ENCODE measurements at regions not wholly inside any gene's neighbourhood (a gene's known extent, or its start where the extent isn't known, plus 50 kb on each side); places are given as distances from the start of the nearest gene placed in this dataset.

DNA sequence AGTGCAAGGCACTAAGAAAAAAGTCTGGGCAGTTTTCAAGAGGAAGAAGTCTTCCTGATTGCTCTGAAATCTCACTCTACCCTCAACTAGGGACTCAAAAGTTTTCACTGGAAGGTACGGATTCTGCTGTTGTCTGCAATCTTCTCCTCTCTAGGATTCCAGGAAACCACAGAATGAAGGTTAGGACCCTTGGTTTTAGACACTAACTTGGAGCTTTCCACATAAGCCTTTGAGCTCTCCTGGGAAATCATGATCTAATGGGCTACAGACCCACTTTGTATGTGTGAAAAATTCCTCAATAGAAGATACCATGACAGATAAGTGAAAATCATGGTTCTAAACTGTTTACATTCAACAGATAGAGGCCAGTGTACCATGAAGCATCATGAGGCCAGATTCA lies 265.1 kb downstream of the PSAT1 start:
- Histone ChIP-seq H3F3A (ENCODE audit: insufficient read depth, low read length) (no peaks in the 10 kb centered on the region), H3K4me2 (ENCODE audit: low read depth, low read length) (no peak overlapping the region), H3K79me2 (ENCODE audit: low read length) (no peaks in the 10 kb centered on the region), H3K9me3 (replicated peaks; ENCODE audit: insufficient read depth, low read length) (no peaks in the 10 kb centered on the region), H4K20me1 (ENCODE audit: insufficient read depth, low read length) (no peaks in the 10 kb centered on the region), H3K9me2 (replicated peaks; ENCODE audit: insufficient read depth, low read length) (no peaks in the 10 kb centered on the region), H3K4me3 (ENCODE audit: low read length) (no peak overlapping the region), H3K27me3 (replicated peaks; ENCODE audit: insufficient read depth, low read length) (no peaks in the 10 kb centered on the region), H3K36me3 (replicated peaks; ENCODE audit: insufficient read depth, low read length) (no peaks in the 10 kb centered on the region), H3K4me1 (ENCODE audit: low read length) (no peaks in the 10 kb centered on the region), H3K27ac (ENCODE audit: low read length) (no peak overlapping the region), H3K9ac (ENCODE audit: low read length) (no peak overlapping the region), H2AFZ (ENCODE audit: low read length) (no peak overlapping the region)
- no peak for TF ChIP-seq EZH2phosphoT487 (IDR thresholded peaks at IDR 0.05; ENCODE audit: low read length)
- DNase-seq = no peak

DNA sequence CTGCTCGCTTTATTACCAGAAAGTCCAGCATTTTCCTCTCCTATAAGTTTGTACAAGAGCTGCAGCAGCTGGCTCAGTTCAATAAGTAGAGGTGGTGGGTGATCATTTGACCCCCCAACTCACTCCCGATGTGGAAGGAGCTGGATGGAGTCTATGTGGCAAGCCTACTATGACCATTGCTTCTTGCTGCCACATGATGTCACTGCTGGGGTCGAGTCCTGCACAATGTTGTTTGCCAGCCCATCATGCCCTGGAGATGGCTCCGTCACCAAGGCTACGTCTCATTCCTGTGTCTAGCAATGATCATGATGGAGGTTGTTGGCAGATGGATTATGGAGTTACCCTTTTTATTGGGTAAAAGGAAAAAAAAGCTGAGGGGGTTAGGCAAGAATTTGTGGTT lies 266.3 kb downstream of the PSAT1 start:
- Histone ChIP-seq H3K4me2 (ENCODE audit: low read depth, low read length) (no peak overlapping the region), H3K36me3 (replicated peaks; ENCODE audit: insufficient read depth, low read length) (no peaks in the 10 kb centered on the region), H3K4me1 (ENCODE audit: low read length) (no peaks in the 10 kb centered on the region), H3K27ac (ENCODE audit: low read length) (no peak overlapping the region), H3K4me3 (ENCODE audit: low read length) (no peak overlapping the region), H3F3A (ENCODE audit: insufficient read depth, low read length) (no peaks in the 10 kb centered on the region), H3K27me3 (replicated peaks; ENCODE audit: insufficient read depth, low read length) (no peaks in the 10 kb centered on the region), H3K9ac (ENCODE audit: low read length) (no peak overlapping the region), H3K9me2 (replicated peaks; ENCODE audit: insufficient read depth, low read length) (no peaks in the 10 kb centered on the region), H2AFZ (ENCODE audit: low read length) (no peak overlapping the region), H3K9me3 (replicated peaks; ENCODE audit: insufficient read depth, low read length) (no peaks in the 10 kb centered on the region), H3K79me2 (ENCODE audit: low read length) (no peaks in the 10 kb centered on the region), H4K20me1 (ENCODE audit: insufficient read depth, low read length) (no peaks in the 10 kb centered on the region)
- TF ChIP-seq EZH2 (optimal IDR thresholded peaks at IDR 0.05; ENCODE audit: low read depth, low read length) (no peak), EZH2phosphoT487 (IDR thresholded peaks at IDR 0.05; ENCODE audit: low read length) (no peak)
- TF ChIP-seq, protein P1, sequence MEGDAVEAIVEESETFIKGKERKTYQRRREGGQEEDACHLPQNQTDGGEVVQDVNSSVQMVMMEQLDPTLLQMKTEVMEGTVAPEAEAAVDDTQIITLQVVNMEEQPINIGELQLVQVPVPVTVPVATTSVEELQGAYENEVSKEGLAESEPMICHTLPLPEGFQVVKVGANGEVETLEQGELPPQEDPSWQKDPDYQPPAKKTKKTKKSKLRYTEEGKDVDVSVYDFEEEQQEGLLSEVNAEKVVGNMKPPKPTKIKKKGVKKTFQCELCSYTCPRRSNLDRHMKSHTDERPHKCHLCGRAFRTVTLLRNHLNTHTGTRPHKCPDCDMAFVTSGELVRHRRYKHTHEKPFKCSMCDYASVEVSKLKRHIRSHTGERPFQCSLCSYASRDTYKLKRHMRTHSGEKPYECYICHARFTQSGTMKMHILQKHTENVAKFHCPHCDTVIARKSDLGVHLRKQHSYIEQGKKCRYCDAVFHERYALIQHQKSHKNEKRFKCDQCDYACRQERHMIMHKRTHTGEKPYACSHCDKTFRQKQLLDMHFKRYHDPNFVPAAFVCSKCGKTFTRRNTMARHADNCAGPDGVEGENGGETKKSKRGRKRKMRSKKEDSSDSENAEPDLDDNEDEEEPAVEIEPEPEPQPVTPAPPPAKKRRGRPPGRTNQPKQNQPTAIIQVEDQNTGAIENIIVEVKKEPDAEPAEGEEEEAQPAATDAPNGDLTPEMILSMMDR (IDR thresholded peaks at IDR 0.05; ENCODE audit: low read length) = no peak
- no peak for DNase-seq

DNA sequence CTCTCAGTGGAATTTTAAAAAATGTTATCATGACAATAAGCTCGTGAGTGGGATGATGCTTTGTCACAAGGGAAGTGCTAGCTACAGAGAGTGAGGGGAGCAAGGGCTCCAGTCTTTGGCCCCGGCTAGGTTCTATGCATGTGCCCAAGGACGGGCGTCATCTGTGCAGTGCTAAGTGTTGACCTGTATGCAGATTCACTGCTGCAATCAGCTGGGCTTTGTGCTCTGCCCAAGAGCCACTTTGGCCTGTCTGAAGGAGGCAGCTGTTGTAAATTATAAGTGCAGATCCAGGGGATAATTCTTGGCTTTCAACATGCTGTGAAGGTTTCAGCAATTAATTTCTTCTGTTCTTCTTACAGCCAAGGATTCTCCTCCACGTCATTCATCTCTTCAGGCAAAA lies 268.6 kb downstream of the PSAT1 start:
- Histone ChIP-seq H3K9me3 (replicated peaks; ENCODE audit: insufficient read depth, low read length) (no peaks in the 10 kb centered on the region), H3F3A (ENCODE audit: insufficient read depth, low read length) (no peaks in the 10 kb centered on the region), H3K79me2 (ENCODE audit: low read length) (no peaks in the 10 kb centered on the region), H3K27ac (ENCODE audit: low read length) (no peak overlapping the region), H2AFZ (ENCODE audit: low read length) (no peak overlapping the region), H3K9ac (ENCODE audit: low read length) (no peak overlapping the region), H3K4me3 (ENCODE audit: low read length) (no peak overlapping the region), H3K4me2 (ENCODE audit: low read depth, low read length) (no peak overlapping the region), H3K9me2 (replicated peaks; ENCODE audit: insufficient read depth, low read length) (no peaks in the 10 kb centered on the region), H3K27me3 (replicated peaks; ENCODE audit: insufficient read depth, low read length) (no peaks in the 10 kb centered on the region), H3K36me3 (replicated peaks; ENCODE audit: insufficient read depth, low read length) (no peaks in the 10 kb centered on the region), H3K4me1 (ENCODE audit: low read length) (no peaks in the 10 kb centered on the region), H4K20me1 (ENCODE audit: insufficient read depth, low read length) (no peaks in the 10 kb centered on the region)
- TF ChIP-seq, protein P1 (IDR thresholded peaks at IDR 0.05; ENCODE audit: low read length) = no peak
- TF ChIP-seq EZH2 (optimal IDR thresholded peaks at IDR 0.05; ENCODE audit: low read depth, low read length) (no peak), EZH2phosphoT487 (IDR thresholded peaks at IDR 0.05; ENCODE audit: low read length) (no peak)
- no peak for DNase-seq

- Histone ChIP-seq H3K9ac (ENCODE audit: low read length) (no peak overlapping the region), H3K27me3 (replicated peaks; ENCODE audit: insufficient read depth, low read length) (no peaks in the 10 kb centered on the region), H3K4me2 (ENCODE audit: low read depth, low read length) (no peak overlapping the region), H3K27ac (ENCODE audit: low read length) (no peak overlapping the region), H3K9me2 (replicated peaks; ENCODE audit: insufficient read depth, low read length) (no peaks in the 10 kb centered on the region), H3K79me2 (ENCODE audit: low read length) (no peaks in the 10 kb centered on the region), H3K9me3 (replicated peaks; ENCODE audit: insufficient read depth, low read length) (no peaks in the 10 kb centered on the region), H3K4me1 (ENCODE audit: low read length) (no peaks in the 10 kb centered on the region), H3K4me3 (ENCODE audit: low read length) (no peak overlapping the region), H3F3A (ENCODE audit: insufficient read depth, low read length) (no peaks in the 10 kb centered on the region), H3K36me3 (replicated peaks; ENCODE audit: insufficient read depth, low read length) (no peaks in the 10 kb centered on the region), H2AFZ (ENCODE audit: low read length) (no peak overlapping the region), H4K20me1 (ENCODE audit: insufficient read depth, low read length) (no peaks in the 10 kb centered on the region)
- no peak for TF ChIP-seq EZH2 (optimal IDR thresholded peaks at IDR 0.05; ENCODE audit: low read depth, low read length)
- TF ChIP-seq, protein P1 (IDR thresholded peaks at IDR 0.05; ENCODE audit: low read length) = no peak
- no peak for TF ChIP-seq EZH2phosphoT487 (IDR thresholded peaks at IDR 0.05; ENCODE audit: low read length)
- DNase-seq = no peak
Measured at GRCh38 chr9:78566521-78566920, 269.6 kb downstream of the PSAT1 start.
